Natural killer cell (primary cell): ENCODE measurements at regions not wholly inside any gene's neighbourhood (a gene's known extent, or its start where the extent isn't known, plus 50 kb on each side); places are given as distances from the start of the nearest gene placed in this dataset.
"Not testable (repeated sequence)": the region's sequence is repeated elsewhere in the genome, so short reads cannot be mapped to it uniquely, and the experiment has no call there.

Experiments used
- ATAC-seq, 3 donors: fragments of 150-1000 bp in 2 of 3; fragments of 200-7000 bp in 1 of 3; cut with Tn5 transposase; 1 replicate in 1 of 3; 2 replicates in 2 of 3; pipeline ENCODE4 v1.10.0; 2021; ENCODE audit warnings: mild to moderate bottlenecking in 2 of 3, moderate library complexity in 2 of 3
- DNase-seq, 2 donors: peaks; one replicate each; pipeline versions ENCODE4 v3.0.0 to v3.0.0-alpha.2; 2013 to 2021; ENCODE audit warnings: mixed read lengths in 1 of 2
- H3K27ac ChIP-seq: one replicate; pipeline ENCODE4 v1.5.1; 2013; ENCODE audit warnings: mild to moderate bottlenecking, low read length
- H3K27me3 ChIP-seq: one replicate; pipeline ENCODE4 v1.6.1; 2013; ENCODE audit warnings: low read length; ENCODE audit not compliant: control insufficient read depth, insufficient read depth
- H3K36me3 ChIP-seq: one replicate; pipeline ENCODE4 v1.6.1; 2013; ENCODE audit warnings: low read length; ENCODE audit not compliant: control insufficient read depth, insufficient read depth
- H3K4me1 ChIP-seq: one replicate; pipeline ENCODE4 v1.6.1; 2013; ENCODE audit warnings: low read length; ENCODE audit not compliant: control insufficient read depth, insufficient read depth
- H3K4me3 ChIP-seq: one replicate; pipeline ENCODE4 v1.5.1; 2013; ENCODE audit warnings: low read length
- H3K9me3 ChIP-seq: one replicate; pipeline ENCODE4 v1.6.1; 2013; ENCODE audit warnings: low read length; ENCODE audit not compliant: control insufficient read depth, insufficient read depth
- H3K27ac Mint-ChIP-seq, 2 donors: one replicate each; pipeline ENCODE4 v1.8.0; 2022; ENCODE audit warnings: mild to moderate bottlenecking in 2 of 2, mixed read lengths in 2 of 2, moderate library complexity in 1 of 2
- H3K27me3 Mint-ChIP-seq, 2 donors: one replicate each; pipeline ENCODE4 v1.8.0; 2022; ENCODE audit warnings: low read depth in 2 of 2, mixed read lengths in 2 of 2
- H3K36me3 Mint-ChIP-seq: one replicate; pipeline ENCODE4 v1.8.0; 2022; ENCODE audit warnings: mixed read lengths
- H3K4me1 Mint-ChIP-seq, 2 donors: one replicate each; pipeline ENCODE4 v1.8.0; 2022; ENCODE audit warnings: mixed read lengths in 2 of 2
- H3K4me3 Mint-ChIP-seq: one replicate; pipeline ENCODE4 v1.8.0; 2022; ENCODE audit warnings: mild to moderate bottlenecking, moderate library complexity, mixed read lengths
- H3K9me3 Mint-ChIP-seq, 2 donors: one replicate each; pipeline ENCODE4 v1.8.0; 2022; ENCODE audit warnings: mixed read lengths in 2 of 2
- CTCF ChIP-seq: fragments of 200-600 bp; IDR thresholded peaks from one replicate; pipeline ENCODE4 v1.8.0; 2022; ENCODE audit warnings: antibody characterized with exemption
- WGBS: methylation state at CpG from one replicate; pipeline ENCODE4 v1.1.7; 2013; ENCODE audit warnings: missing lambda C conversion rate; ENCODE audit not compliant: insufficient coverage; 5-methylcytosine and 5-hydroxymethylcytosine counted together
- intact Hi-C: fragments of 100-400 bp; cut with micrococcal nuclease; formaldehyde crosslinking; loops from one replicate; pipeline ENCODE4 v1.14.2; 2022

GRCh38 chr3:26091096-26091495 lies 301.2 kb downstream of the OXSM start:
- Mint-ChIP-seq H3K27me3 (no peaks in the 10 kb centered on the region), H3K36me3 (no peaks in the 10 kb centered on the region), H3K4me1 (no peaks in the 10 kb centered on the region), H3K4me3 (no peak overlapping the region), H3K9me3 (peaks cover 11 to 16% of the 10 kb centered on the region in 2 donors), H3K27ac (no peak overlapping the region)
- H3K9me3 ChIP-seq = peaks cover 9% of the 10 kb centered on the region
- DNase-seq (no peak), ATAC-seq (no peak)
- no peaks in the 10 kb centered on the region for H3K4me1 ChIP-seq
- H3K27ac ChIP-seq = no peak overlapping the region
- H3K36me3 ChIP-seq = no peaks in the 10 kb centered on the region
- intact Hi-C loops = no loop called here
- H3K27me3 ChIP-seq = no peaks in the 10 kb centered on the region
- no peak overlapping the region for H3K4me3 ChIP-seq
- no peak for TF ChIP-seq CTCF

GRCh38 chr3:26091626-26092025 lies 301.7 kb downstream of the OXSM start:
- H3K9me3 Mint-ChIP-seq = peaks cover 11 to 16% of the 10 kb centered on the region in 2 donors
- H3K4me3 ChIP-seq = no peak overlapping the region

GRCh38 chr3:26097111-26097510 lies 307.2 kb downstream of the OXSM start:
- intact Hi-C loops, H3K4me1 Mint-ChIP-seq, DNase-seq, H3K9me3 ChIP-seq, H3K27me3 ChIP-seq, H3K36me3 ChIP-seq, H3K4me1 ChIP-seq, H3K4me3 ChIP-seq, H3K27me3 Mint-ChIP-seq, H3K36me3 Mint-ChIP-seq, H3K27ac ChIP-seq, H3K27ac Mint-ChIP-seq, ATAC-seq, H3K4me3 Mint-ChIP-seq: not testable (repeated sequence)
- peaks cover 16 to 21% of the 10 kb centered on the region in 2 donors for H3K9me3 Mint-ChIP-seq
- 91% methylated on average over 3 of the region's 4 CpGs for WGBS

More at GRCh38 chr3:26091626-26092025, 301.7 kb downstream of the OXSM start:
- no peaks in the 10 kb centered on the region for H3K27me3 Mint-ChIP-seq
- H3K27ac Mint-ChIP-seq = no peak overlapping the region
- no peak overlapping the region for H3K27ac ChIP-seq
- no peak for ATAC-seq
- no peaks in the 10 kb centered on the region for H3K27me3 ChIP-seq
- no peak for DNase-seq
- no peaks in the 10 kb centered on the region for H3K36me3 Mint-ChIP-seq
- no peak for TF ChIP-seq CTCF
- intact Hi-C loops = no loop called here
- H3K4me1 Mint-ChIP-seq = no peaks in the 10 kb centered on the region
- peaks cover 10% of the 10 kb centered on the region for H3K9me3 ChIP-seq
- H3K36me3 ChIP-seq = no peaks in the 10 kb centered on the region
- H3K4me1 ChIP-seq = no peaks in the 10 kb centered on the region
- H3K4me3 Mint-ChIP-seq = no peak overlapping the region
- no CpG with 5 or more reads among the region's 1 CpG for WGBS

- Mint-ChIP-seq H3K27me3 (no peaks in the 10 kb centered on the region), H3K9me3 (peaks cover 14 to 18% of the 10 kb centered on the region in 2 donors), H3K27ac (no peak overlapping the region), H3K4me3 (no peak overlapping the region), H3K36me3 (no peaks in the 10 kb centered on the region), H3K4me1 (no peaks in the 10 kb centered on the region)
- no peak for TF ChIP-seq CTCF
- no peak overlapping the region for H3K27ac ChIP-seq
- intact Hi-C loops = no loop called here
- H3K4me3 ChIP-seq = no peak overlapping the region
- H3K4me1 ChIP-seq = no peaks in the 10 kb centered on the region
- no peaks in the 10 kb centered on the region for H3K36me3 ChIP-seq
- DNase-seq (no peak), ATAC-seq (no peak)
- no peaks in the 10 kb centered on the region for H3K27me3 ChIP-seq
- H3K9me3 ChIP-seq = peaks cover 7% of the 10 kb centered on the region
These were observed 309.8 kb downstream of the OXSM start for GRCh38 chr3:26099692-26100091.
